Motor neuron (in vitro differentiated cells): ENCODE measurements at regions not wholly inside any gene's neighbourhood (a gene's known extent, or its start where the extent isn't known, plus 50 kb on each side); places are given as distances from the start of the nearest gene placed in this dataset.
"Not testable (repeated sequence)": the region's sequence is repeated elsewhere in the genome, so short reads cannot be mapped to it uniquely, and the experiment has no call there.

Source experiments
- ATAC-seq, 8 experiments: fragments of 200-7000 bp; cut with Tn5 transposase; replicated peaks in 6 of 8; 2 replicates each; pipeline ENCODE4 v1.8.0; 2021; ENCODE audit warnings: mild to moderate bottlenecking in 8 of 8, moderate library complexity in 8 of 8
- H3K27ac ChIP-seq, 2 donors: fragments of 250-450 bp; sonication (Bioruptor Pico); 2 replicates each; pipeline ENCODE4 v1.9.0; 2021; ENCODE audit warnings: antibody characterized with exemption in 2 of 2, mild to moderate bottlenecking in 2 of 2, moderate library complexity in 1 of 2
- H3K4me1 ChIP-seq, 2 donors: fragments of 250-450 bp; sonication (Bioruptor Pico); replicated peaks in 1 of 2; 2 replicates each; pipeline ENCODE4 v1.6.1; 2021; ENCODE audit warnings: antibody characterized with exemption in 2 of 2, mild to moderate bottlenecking in 2 of 2, moderate library complexity in 1 of 2
- H3K4me3 ChIP-seq, 5 donors: fragments of 250-450 bp; sonication (Bioruptor Pico); 2 replicates each; pipeline ENCODE4 v1.9.0; 2021; ENCODE audit warnings: antibody characterized with exemption in 5 of 5, mild to moderate bottlenecking in 5 of 5, moderate library complexity in 4 of 5
- WGBS, 10 experiments: fragments of 450-650 bp; shearing (Covaris generic); methylation state at CpG; one replicate each; pipeline ENCODE4 v1.0.0; 2022; 5-methylcytosine and 5-hydroxymethylcytosine counted together
- in situ Hi-C, 9 experiments: fragments of 400-800 bp; cut with MboI; loops; one replicate each; pipeline ENCODE4 v1.15.0; 2021; ENCODE audit warnings: low sequenced_read_pairs in 9 of 9, low pct_unique_long_range_greater_than_20kb in 2 of 9; ENCODE audit not compliant: unreplicated experiment in 9 of 9

DNA sequence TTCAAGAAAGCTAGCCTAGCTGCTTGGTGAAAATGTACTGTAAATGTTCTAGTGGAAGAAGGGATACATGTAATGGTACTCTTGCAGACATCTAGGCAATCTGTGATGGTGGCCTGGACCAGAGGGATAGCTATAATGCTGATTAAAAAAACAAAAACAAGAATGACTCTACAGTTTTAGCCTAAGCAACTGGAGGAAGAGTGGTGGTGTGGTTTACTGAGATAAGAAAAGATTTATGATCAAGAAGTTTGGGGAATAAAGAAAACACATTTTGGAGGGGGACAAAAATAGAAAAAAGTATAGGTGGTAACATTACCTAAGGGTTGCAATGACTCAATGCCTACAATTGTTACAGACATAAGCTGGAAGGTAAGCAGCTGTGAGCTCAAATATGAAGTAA is 1080.7 kb upstream of the CELF4 start:
- no peaks in the 10 kb centered on the region for H3K4me1 ChIP-seq
- H3K4me3 ChIP-seq = no peak overlapping the region
- no peak overlapping the region for H3K27ac ChIP-seq
- in situ Hi-C loops = no loop called here
- ATAC-seq = no peak

DNA sequence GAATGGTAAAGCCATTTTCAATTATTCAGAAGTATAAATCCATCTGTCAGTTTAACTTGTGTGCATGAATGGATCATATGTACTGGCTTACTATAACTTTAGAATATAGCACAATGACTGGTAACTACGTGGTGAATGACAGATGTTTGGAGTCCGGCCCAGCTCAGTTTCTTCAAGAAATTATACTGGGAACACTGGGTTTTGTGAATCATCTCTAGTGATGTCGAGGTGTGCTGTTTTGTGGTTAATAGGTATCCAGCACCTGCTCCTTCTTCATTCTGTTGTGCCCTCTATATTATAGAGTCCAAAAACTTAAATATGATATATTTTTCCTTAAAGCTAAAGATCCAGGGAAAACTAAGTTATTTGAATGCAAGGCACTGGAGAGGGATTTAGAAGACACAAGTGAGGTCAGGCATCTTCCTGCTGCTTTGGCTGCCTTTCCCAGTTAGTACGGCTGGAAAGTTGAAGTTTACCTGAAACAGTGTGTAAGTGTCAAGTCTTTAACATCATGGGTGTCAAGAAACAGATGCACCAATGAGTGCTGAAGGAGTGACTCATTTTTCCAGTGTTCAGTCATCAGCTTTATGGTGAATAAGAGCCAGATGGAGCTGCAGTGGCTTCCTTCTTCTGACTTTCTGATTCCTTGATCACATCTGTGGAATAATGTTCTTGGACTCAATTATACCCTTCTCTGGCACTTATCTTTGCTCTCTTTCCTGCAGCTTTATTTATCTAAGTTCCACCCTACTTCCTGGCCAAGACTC is 1079.5 kb upstream of the CELF4 start:
- no peaks in the 10 kb centered on the region for H3K4me1 ChIP-seq
- WGBS, 10 experiments = 0 to 100% (median 45%) methylated on average over 1 to 4 of the region's 4 CpGs; no CpG with 5 or more reads in 2 of the 10 experiments
- in situ Hi-C loops = no loop called here
- H3K27ac ChIP-seq = no peak overlapping the region
- H3K4me3 ChIP-seq = no peak overlapping the region
- no peak for ATAC-seq

DNA sequence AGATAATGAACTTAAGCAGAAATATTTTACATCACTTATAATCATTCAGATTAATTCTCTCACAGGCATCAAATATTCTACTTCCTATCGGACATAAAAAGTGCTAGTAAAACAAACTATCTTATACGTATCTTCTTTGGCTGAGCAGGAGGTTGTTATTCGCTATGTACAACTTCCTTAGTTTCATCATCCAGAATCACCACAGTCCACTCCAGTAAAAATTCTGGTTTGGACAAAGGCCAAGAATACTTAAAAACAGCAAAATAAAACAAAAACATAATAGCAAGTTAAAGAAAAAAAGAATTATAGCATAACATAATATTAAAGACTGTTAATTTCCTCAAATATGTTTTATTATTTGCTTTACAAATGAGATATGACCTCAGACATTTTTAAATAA is 1077.1 kb upstream of the CELF4 start:
- no peaks in the 10 kb centered on the region for H3K4me1 ChIP-seq
- no peak overlapping the region for H3K4me3 ChIP-seq
- in situ Hi-C loops = no loop called here
- H3K27ac ChIP-seq = no peak overlapping the region
- WGBS, 10 experiments = 37 to 100% (median 92%) methylated on average over 1 to 3 of the region's 3 CpGs
- ATAC-seq = no peak

DNA sequence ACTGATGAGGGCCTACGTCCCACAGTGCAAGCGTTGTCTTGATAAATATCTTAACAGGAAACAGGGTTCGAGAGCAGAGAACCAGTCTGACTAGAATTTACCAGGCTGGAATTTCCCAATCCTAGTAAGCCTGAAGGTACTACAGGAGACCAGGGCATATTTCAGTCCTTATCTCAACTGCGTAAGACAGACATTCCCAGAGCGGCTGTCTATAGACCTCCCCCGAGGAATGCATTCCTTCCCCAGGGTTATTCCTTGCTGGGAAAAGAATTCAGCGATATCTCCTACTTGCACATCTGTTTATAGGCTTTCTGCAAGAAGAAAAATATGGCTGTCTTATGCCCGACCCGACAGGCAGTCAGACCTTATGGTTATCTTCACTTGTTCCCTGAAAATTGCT is 1074.1 kb upstream of the CELF4 start:
- WGBS, 10 experiments = 19 to 93% (median 78%) methylated on average over 1 to 9 of the region's 9 CpGs; no CpG with 5 or more reads in 2 of the 10 experiments
- in situ Hi-C loops, H3K27ac ChIP-seq, ATAC-seq, H3K4me3 ChIP-seq, H3K4me1 ChIP-seq: not testable (repeated sequence)

DNA sequence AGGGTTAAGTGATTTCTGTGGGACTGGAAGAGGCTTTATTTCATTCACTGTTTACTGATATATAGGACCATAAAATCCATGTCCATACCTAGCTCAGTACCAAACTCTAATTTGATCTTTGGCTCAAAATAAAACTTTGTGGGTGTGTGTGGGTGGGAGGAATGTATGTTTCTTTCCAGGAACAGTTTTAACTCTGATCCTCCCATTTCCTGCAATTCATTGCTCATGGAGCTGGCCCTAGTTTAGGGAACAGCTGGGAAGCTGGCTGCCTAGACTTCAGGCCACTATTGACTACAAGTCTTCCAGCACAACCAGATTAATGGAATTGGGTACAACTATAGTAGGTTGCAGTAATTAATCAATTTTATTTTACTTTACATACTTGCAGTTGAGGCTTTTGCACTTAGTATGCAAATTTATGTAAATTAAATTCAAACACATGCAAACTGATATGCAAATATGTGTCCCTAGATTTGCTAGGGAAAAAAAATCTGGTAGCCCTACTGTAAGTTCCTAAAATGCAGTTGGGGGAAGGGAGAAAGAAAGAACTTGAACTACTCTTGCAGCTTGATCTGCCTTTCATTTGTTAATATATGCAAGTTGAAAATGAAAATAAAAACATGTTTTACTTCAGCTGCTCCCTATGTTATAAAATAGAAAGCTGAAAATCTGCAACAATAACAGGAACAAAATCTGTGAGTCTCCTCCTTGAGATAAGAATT is 1070.3 kb upstream of the CELF4 start:
- in situ Hi-C loops = no loop called here
- Histone ChIP-seq H3K4me1 (no peaks in the 10 kb centered on the region), H3K27ac (no peak overlapping the region), H3K4me3 (no peak overlapping the region)
- peak in 3 of 8 experiments; percentile 36 to 80 (median 74) for ATAC-seq

DNA sequence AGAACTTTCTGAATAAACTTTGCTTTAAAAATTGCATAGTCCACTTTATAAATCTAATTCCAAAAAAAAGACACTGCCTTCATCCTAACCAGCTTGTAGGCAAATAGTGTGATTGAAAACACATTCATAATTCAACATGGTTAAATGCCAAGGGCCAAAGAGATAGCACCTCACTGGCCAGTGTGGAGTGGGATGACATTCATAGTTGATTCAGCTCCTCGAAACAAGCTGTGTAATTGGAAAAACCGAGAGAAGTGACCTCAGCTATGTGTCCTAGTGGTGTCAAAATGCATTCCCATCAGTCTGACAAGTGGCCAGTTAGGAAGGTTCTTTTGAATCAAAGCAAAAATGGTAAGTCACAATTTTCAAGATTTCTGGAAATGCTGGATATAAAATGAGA is 1068.5 kb upstream of the CELF4 start:
- ATAC-seq = no peak
- no peaks in the 10 kb centered on the region for H3K4me1 ChIP-seq
- in situ Hi-C loops = no loop called here
- WGBS, 10 experiments = 0 to 80% (median 45%) methylated on average over 1 to 2 of the region's 2 CpGs; no CpG with 5 or more reads in 3 of the 10 experiments
- H3K4me3 ChIP-seq = no peak overlapping the region
- no peak overlapping the region for H3K27ac ChIP-seq

DNA sequence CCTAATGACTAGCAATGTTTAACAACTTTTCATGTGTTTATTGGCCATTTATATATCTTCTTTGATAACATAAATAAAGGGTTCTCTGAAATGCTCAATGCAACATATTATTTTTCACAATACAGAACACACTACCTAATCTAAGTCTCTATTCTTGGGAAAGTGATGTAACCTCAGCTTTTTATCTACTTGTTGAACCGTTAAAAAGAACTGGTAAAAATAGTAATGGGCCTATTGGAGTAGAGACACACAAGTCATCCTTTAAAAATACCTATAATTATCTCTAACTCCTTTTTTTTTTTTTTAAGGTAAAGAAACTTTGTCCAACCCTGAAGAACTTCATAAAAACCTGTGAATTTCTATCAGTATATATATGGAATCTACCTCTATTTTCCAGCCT is 1067.7 kb upstream of the CELF4 start:
- in situ Hi-C loops = no loop called here
- H3K4me1 ChIP-seq = no peaks in the 10 kb centered on the region
- H3K4me3 ChIP-seq = no peak overlapping the region
- no peak for ATAC-seq
- no peak overlapping the region for H3K27ac ChIP-seq
- WGBS, 10 experiments = 0 to 100% (median 71%) methylated on average over 1 of the region's 1 CpG; no CpG with 5 or more reads in 4 of the 10 experiments

DNA sequence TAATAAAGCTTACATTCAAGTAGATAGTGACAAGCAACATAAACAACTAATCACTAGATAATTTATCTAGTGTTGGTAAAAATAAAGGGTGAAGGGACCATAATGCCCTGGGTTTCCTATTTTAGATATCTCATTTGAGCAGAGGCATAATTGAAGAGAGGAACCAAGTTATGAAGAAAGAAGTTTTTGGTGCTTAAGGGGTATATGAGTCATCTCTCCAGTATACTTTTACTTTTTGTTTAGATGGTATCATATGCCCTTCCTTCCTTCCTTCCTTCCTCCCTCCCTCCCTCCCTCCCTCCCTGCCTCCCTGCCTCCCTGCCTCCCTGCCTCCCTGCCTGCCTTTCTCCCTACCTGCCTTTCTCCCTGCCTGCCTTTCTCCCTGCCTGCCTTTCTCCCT is 1053.5 kb upstream of the CELF4 start:
- in situ Hi-C loops = no loop called here
- no peak overlapping the region for H3K4me3 ChIP-seq
- ATAC-seq = no peak

DNA sequence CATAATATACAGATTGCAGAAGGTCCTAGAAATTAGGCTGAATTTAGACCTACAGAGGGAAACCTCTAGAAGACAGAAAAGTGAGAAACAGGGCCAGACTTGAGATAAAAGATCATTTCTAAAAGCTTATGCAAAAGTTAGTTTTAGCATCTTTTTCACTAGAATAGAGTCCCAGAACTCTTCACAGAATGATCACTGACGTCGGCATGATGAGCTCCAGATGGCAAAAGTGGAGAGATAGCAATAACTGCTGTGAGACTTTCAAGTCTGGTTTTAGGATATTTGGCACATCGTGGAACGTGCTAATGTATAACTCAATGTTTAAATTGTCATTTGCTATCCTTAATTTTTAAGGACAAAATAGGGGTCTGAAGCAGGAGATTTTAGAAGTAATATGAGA is 1050.7 kb upstream of the CELF4 start:
- Histone ChIP-seq H3K4me1 (no peaks in the 10 kb centered on the region), H3K27ac (no peak overlapping the region), H3K4me3 (no peak overlapping the region)
- WGBS, 10 experiments = 0 to 100% (median 80%) methylated on average over 1 to 4 of the region's 4 CpGs
- in situ Hi-C loops = no loop called here
- ATAC-seq = no peak

More for the DNA sequence above, 1053.5 kb upstream of the CELF4 start:
- Histone ChIP-seq H3K4me1 (no peaks in the 10 kb centered on the region), H3K27ac (no peak overlapping the region)

DNA sequence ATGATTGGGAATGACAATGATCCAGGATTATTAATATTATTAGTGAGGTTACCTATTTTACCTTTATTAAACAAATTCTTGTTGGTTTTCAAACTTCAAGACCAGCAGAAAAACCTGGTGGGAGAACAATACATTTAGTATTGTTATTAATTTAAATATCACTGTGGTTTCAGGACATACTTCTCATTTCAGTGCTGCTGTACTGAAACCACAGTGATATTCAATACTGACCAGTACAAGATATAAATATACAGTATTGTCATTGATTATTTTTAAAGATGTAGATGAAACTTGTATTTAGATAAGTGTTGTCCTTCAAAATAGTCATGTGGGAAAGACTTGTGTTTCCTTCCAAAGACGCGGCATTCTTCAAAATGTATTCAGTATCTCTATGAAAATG is 1047.3 kb upstream of the CELF4 start:
- WGBS, 10 experiments = 7 to 100% (median 89%) methylated on average over 1 to 2 of the region's 2 CpGs; no CpG with 5 or more reads in 1 of the 10 experiments
- in situ Hi-C loops = no loop called here

DNA sequence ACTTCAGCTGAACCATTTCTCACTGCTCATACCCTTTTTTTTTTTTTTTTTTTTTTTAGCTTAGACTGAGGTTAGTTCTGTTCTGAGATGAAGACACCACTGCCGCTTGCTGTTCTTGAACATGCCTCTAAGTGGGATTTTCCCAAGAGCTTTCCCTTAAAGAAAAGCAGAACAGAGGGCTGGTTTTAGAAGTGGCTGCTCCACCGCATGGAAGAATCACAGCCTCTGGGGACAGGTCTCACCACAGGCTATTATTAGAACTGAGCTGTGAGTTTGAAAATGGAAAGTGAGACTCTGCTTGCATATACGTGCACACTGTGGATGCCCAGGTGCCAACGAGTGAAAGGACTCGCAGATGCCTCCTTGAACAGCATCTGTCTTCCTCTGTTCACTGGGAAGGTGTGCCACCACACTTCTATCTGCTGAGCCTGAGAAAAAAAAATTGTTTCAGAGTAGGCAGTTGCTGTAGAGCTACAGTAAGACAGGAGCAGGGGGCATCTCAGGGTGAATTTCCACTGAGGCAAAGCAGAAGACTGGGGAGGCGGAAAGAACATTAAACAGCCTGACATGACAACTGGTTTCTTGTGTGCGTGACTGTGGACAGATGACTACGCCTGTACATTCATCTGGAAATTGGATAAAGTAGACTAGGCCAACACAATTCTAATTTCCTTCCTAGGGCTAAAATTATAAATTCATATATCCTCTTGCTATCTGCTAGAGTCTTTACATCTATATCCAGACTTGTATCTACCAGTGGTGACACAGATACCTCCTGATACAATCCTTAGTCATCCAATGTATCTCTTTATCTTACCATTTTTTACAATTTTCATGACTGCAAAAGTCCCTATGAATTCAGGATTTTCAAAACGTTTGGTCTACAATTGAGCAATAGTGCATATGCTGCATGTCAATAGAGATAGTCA is 1045.7 kb upstream of the CELF4 start:
- H3K27ac ChIP-seq = no peak overlapping the region
- peak in 1 of 8 experiments; percentile 33 for ATAC-seq
- no peak overlapping the region for H3K4me3 ChIP-seq
- H3K4me1 ChIP-seq = no peaks in the 10 kb centered on the region
- in situ Hi-C loops = no loop called here
- 11 to 100% (median 64%) methylated on average over 1 to 8 of the region's 9 CpGs for WGBS, 10 experiments

More for the DNA sequence above, 1047.3 kb upstream of the CELF4 start:
- no peak overlapping the region for H3K4me3 ChIP-seq
- no peak overlapping the region for H3K27ac ChIP-seq
- ATAC-seq = no peak
- H3K4me1 ChIP-seq = no peaks in the 10 kb centered on the region

DNA sequence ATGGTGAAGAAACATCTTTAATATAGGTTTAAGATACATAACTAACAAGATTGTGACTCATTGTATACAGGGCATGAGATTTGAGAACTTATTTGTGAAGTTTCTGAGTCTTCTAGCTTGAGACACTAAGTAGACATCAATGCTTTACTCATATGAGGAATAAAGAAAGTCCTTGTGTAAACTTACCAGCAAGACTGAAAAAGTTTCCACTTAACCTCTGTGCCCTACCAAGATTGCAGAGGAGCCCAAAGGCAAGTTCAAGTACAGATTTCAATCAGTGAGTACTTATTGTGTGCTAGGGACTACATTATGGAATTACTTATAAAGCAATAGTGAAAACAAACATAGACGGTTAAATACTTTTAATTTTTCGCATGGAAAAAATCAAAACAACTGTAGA is 1041.2 kb upstream of the CELF4 start:
- Histone ChIP-seq H3K27ac (no peak overlapping the region), H3K4me1 (no peaks in the 10 kb centered on the region), H3K4me3 (no peak overlapping the region)
- ATAC-seq = no peak
- in situ Hi-C loops = no loop called here
- 0 to 100% (median 80%) methylated on average over 1 to 2 of the region's 2 CpGs; no CpG with 5 or more reads in 1 of the 10 experiments for WGBS, 10 experiments

DNA sequence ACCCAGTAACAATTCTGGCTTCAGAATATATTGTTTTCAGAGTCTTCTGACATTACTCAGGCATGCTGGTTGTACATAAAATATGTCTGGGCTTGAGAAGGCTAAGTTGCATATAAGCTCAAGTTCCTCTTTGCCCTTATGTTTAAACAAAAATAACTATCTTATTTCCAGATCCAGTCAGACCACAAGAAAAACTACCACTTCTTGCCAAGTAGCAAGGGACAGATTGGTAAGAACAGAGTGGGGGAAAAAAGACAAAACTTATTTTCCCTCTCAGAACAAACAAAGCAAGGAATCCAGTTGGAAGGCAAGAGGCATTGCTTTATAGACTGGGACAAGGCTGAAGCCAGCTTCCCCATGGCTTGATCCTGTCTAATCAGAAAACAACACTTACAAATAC is 1036.7 kb upstream of the CELF4 start:
- Histone ChIP-seq H3K4me3 (no peak overlapping the region), H3K4me1 (no peaks in the 10 kb centered on the region), H3K27ac (no peak overlapping the region)
- ATAC-seq = no peak
- in situ Hi-C loops = no loop called here
